Skeletal muscle satellite cell (primary cell): ENCODE measurements at regions not wholly inside any gene's neighbourhood (a gene's known extent, or its start where the extent isn't known, plus 50 kb on each side); places are given as distances from the start of the nearest gene placed in this dataset.

ENCODE experiments used
- H3K27me3 ChIP-seq: 2 replicates; pipeline ENCODE4 v1.7.0; 2013; ENCODE audit warnings: low read length; ENCODE audit not compliant: control insufficient read depth, insufficient read depth
- H3K36me3 ChIP-seq: 2 replicates; pipeline ENCODE4 v1.7.0; 2013; ENCODE audit warnings: mild to moderate bottlenecking, control low read depth, low read length; ENCODE audit not compliant: insufficient read depth
- H3K4me1 ChIP-seq: 2 replicates; pipeline ENCODE4 v1.7.0; 2013; ENCODE audit warnings: low read length; ENCODE audit not compliant: control insufficient read depth, insufficient read depth
- H3K4me2 ChIP-seq: 2 replicates; pipeline ENCODE4 v1.7.0; 2013; ENCODE audit warnings: mild to moderate bottlenecking, low read length
- H3K4me3 ChIP-seq: 2 replicates; pipeline ENCODE4 v1.7.0; 2013; ENCODE audit warnings: low read length
- H3K9ac ChIP-seq: 2 replicates; pipeline ENCODE4 v1.7.0; 2013; ENCODE audit warnings: mild to moderate bottlenecking, low read depth, low read length, moderate library complexity
- H3K9me3 ChIP-seq: replicated peaks from 2 replicates; pipeline ENCODE4 v1.7.0; 2013; ENCODE audit warnings: mild to moderate bottlenecking, control low read depth, low read length

DNA sequence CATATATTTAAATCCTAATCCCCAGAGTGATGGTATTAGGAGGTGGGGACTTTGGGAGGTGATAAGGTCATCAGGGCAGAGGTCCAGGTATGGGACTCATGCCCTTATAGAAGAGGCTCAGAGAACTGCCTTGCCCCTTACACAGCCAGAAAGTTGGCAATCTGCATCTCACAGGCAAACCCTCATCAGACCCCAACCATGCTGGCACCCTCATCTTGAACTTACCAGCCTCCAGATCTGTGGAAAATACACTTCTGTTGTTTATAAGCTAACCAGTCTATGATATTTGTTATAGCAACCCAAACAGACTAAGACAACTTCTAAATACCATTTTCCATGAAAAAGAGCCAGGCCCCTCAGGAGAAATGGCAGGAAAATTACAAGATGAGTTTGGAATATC, 69.3 kb upstream of the PRDX6 start:
- no peaks in the 10 kb centered on the region for H3K36me3 ChIP-seq
- no peaks in the 10 kb centered on the region for H3K9me3 ChIP-seq
- H3K27me3 ChIP-seq = no peaks in the 10 kb centered on the region
- H3K4me3 ChIP-seq = no peak overlapping the region
- H3K4me2 ChIP-seq = no peak overlapping the region
- H3K4me1 ChIP-seq = peaks cover 30% of the 10 kb centered on the region
- no peak overlapping the region for H3K9ac ChIP-seq

DNA sequence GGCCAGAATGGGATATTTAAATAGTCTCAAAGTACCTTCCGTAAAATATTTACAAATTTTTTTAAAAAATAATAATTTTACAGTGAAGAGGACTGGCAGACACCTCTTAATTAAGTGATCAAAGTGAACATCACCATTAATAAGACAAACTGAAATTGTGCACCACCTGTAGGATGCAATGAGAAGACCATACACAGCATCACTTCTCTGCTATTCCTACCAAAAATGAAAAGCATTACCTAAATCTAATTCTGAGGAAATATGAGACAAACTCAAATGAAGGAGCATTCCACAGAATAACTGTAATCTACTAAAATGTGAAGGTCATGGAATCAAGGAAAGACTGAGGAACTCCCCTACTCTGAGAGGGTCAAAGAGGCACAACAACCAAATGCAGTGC, 68.2 kb upstream of the PRDX6 start:
- peaks cover 30% of the 10 kb centered on the region for H3K4me1 ChIP-seq
- H3K4me2 ChIP-seq = no peak overlapping the region
- H3K4me3 ChIP-seq = no peak overlapping the region
- no peaks in the 10 kb centered on the region for H3K36me3 ChIP-seq
- H3K27me3 ChIP-seq = no peaks in the 10 kb centered on the region
- H3K9me3 ChIP-seq = no peaks in the 10 kb centered on the region
- no peak overlapping the region for H3K9ac ChIP-seq

DNA sequence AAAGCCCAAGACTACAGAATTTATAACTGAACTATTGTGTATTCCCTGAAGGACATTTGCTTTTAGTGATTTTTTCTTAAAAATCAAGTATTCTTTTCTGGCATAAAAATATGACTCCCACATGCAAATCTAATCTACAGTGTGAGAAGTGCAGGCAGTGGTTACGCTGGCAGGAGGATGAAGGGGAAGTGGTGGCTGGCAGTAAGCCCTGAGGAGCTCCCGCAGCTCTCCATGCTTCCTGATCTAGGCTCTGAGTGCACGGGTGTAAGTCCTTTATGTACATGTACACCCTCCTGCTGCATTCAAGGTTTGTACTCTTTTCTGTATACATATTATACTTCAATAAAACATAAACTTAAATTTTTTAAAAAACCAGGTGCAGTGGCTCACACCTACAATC, 67.5 kb upstream of the PRDX6 start:
- no peaks in the 10 kb centered on the region for H3K36me3 ChIP-seq
- no peak overlapping the region for H3K4me3 ChIP-seq
- H3K4me2 ChIP-seq = no peak overlapping the region
- no peak overlapping the region for H3K9ac ChIP-seq
- H3K9me3 ChIP-seq = no peaks in the 10 kb centered on the region
- H3K27me3 ChIP-seq = no peaks in the 10 kb centered on the region
- peaks cover 30% of the 10 kb centered on the region for H3K4me1 ChIP-seq

DNA sequence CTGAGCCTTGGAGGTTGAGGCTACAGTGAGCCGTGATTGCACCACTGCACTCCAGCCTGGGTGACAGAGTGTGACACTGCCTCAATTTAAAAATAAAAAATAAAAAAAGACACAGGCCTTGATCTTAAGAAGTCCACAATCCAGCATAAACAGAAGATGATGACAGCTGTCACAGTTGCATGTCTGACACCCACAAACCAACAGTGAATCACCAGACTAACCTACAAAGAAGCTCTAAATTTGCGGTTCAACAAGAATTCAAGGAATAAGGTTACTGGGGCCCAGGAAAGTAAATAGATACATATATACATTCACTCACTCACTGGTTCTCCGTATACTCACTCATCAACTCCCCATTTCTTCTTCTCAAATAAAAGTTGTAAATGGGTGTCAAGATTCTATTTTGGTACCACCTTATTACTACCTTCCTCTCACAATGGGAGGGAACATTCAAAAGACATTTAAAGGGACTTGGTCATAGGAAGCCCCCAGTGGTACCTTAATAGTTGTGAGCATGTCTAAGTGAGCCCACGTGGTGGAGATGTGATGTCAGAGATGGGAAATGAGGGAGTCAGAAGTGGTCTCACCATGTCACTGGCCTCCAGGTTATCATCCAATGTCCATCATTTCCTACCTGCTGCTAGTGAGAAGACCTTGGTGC, 66.9 kb upstream of the PRDX6 start:
- Histone ChIP-seq H3K4me3 (no peak overlapping the region), H3K36me3 (no peaks in the 10 kb centered on the region), H3K27me3 (no peaks in the 10 kb centered on the region), H3K9me3 (no peaks in the 10 kb centered on the region), H3K4me2 (no peak overlapping the region), H3K9ac (no peak overlapping the region), H3K4me1 (peaks cover 28% of the 10 kb centered on the region)

DNA sequence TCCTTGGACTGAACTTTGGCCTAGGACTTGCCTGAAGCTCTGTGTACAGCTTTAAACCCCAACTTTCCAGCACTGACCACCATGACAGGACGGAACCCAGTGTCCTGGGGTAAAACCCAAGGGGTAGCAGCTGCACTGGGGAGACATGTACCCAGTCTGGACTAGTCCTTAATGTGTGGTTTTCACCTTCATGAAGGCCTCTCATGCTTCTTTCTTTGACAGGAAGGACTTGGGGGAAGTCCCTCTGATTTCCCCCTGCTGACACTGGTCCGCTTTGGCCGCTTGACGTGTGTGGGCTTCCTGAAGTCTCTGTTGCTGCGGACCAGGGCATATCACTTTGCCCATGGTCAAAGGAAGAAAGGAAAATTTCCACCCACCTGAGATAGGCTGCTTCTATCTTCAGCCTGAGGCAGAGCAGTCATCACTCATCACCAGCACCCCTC, 66.3 kb upstream of the PRDX6 start:
- Histone ChIP-seq H3K36me3 (peaks cover under 1% of the 10 kb centered on the region), H3K4me1 (peaks cover 23% of the 10 kb centered on the region), H3K9ac (no peak overlapping the region), H3K27me3 (no peaks in the 10 kb centered on the region), H3K9me3 (no peaks in the 10 kb centered on the region), H3K4me2 (no peak overlapping the region), H3K4me3 (no peak overlapping the region)

DNA sequence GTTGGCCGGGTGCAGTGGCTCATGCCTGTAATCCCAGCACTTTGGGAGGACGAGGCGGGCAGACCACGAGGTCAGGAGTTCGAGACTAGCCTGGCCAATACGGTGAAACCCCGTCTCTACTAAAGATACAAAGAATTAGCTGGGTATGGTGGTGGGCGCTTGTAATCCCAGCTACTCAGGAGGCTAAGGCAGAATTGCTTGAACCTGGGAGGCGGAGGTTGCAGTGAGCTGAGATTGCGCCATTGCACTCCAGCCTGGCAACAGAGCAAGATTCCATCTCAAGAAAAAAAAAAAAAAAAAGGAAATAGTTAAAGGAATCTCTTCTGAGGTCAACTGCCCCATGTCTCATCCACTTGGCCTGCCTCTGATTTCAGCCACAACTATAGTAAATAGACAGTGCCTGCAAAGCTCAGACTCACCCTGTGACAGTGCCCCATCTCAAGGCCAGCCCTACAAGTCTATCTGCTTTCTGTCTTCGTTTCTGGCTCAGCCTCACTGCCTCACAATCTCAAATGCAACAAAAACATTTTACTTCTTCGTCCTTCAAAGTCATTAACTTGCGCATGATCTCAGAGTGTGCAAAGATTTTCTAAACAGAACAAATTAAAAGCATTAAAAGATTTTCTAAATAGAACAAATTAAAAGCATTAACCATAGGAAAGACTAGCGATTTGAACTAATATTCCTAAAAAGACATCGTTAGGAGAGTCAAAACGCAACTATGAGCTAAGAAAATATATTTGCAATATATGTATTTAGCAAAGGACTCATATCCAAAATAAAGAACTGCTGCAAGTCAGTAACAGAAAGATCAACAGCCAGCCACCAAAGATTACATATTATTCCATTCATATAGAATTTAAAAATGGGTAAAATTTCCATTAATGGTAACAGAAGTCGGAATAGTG, 65.0 kb upstream of the PRDX6 start:
- Histone ChIP-seq H3K4me1 (peaks cover 20% of the 10 kb centered on the region), H3K27me3 (no peaks in the 10 kb centered on the region)

DNA sequence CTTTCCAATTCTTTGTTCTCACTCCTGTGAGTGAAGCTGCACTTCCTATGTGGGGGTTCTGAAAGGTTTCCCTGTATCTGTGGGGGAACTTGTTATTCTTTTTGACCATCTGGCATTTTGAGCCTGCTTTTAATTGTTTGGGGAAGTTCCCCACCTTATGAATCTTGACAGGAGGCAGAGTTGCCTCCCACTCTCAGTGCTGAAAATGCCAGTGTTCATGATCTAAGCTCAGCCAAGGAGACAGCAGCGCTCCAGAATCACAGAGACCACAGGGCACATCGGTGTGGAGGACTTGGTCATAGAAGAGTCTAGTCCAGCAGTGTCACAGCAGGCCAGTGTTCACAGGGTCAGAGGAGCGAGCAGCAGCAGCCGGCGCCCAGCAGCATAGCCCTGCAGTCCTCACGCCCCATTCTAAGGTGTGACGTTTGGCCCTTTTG, 63.8 kb upstream of the PRDX6 start:
- Histone ChIP-seq H3K4me3 (no peak overlapping the region), H3K36me3 (peaks cover 4% of the 10 kb centered on the region), H3K27me3 (no peaks in the 10 kb centered on the region), H3K4me1 (peaks cover 20% of the 10 kb centered on the region), H3K9me3 (no peaks in the 10 kb centered on the region), H3K9ac (no peak overlapping the region), H3K4me2 (no peak overlapping the region)

More for the DNA sequence above, 65.0 kb upstream of the PRDX6 start:
- Histone ChIP-seq H3K9ac (no peak overlapping the region), H3K4me2 (no peak overlapping the region), H3K9me3 (no peaks in the 10 kb centered on the region), H3K4me3 (no peak overlapping the region), H3K36me3 (peaks cover 4% of the 10 kb centered on the region)

- H3K9ac ChIP-seq = no peak overlapping the region
- no peak overlapping the region for H3K4me3 ChIP-seq
- no peak overlapping the region for H3K4me2 ChIP-seq
- peaks cover 4% of the 10 kb centered on the region for H3K36me3 ChIP-seq
- H3K27me3 ChIP-seq = no peaks in the 10 kb centered on the region
- H3K4me1 ChIP-seq = peaks cover 17% of the 10 kb centered on the region
- no peaks in the 10 kb centered on the region for H3K9me3 ChIP-seq
Measured at GRCh38 chr1:173414136-173414535, 63.0 kb upstream of the PRDX6 start.

GRCh38 chr1:173414539-173415226, 62.5 kb upstream of the PRDX6 start:
- no peak overlapping the region for H3K9ac ChIP-seq
- peaks cover 12% of the 10 kb centered on the region for H3K4me1 ChIP-seq
- no peaks in the 10 kb centered on the region for H3K27me3 ChIP-seq
- H3K4me3 ChIP-seq = no peak overlapping the region
- H3K9me3 ChIP-seq = no peaks in the 10 kb centered on the region
- no peak overlapping the region for H3K4me2 ChIP-seq
- peaks cover 4% of the 10 kb centered on the region for H3K36me3 ChIP-seq

DNA sequence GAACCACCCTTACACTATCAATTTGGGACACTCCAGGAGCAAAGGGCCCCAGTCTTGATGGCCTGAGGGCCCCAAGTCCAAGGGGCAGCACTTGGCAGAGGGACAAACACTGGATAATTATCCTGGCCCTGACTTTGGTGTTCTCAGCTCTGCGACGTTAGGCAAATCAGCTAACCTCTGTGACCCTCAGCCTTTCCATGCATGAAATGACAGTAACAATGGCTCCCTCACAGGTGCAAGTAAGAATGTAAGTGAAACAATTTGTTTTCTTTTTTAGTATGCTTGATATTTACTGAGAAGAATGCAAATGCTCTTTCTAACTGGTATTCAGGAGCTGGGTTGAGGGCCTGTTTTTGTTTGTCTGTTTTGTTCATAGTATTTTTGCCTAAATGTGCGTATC, 61.6 kb upstream of the PRDX6 start:
- Histone ChIP-seq H3K4me2 (no peak overlapping the region), H3K4me1 (peaks cover 7% of the 10 kb centered on the region), H3K27me3 (no peaks in the 10 kb centered on the region), H3K36me3 (peaks cover 4% of the 10 kb centered on the region), H3K9ac (no peak overlapping the region), H3K9me3 (no peaks in the 10 kb centered on the region), H3K4me3 (no peak overlapping the region)

DNA sequence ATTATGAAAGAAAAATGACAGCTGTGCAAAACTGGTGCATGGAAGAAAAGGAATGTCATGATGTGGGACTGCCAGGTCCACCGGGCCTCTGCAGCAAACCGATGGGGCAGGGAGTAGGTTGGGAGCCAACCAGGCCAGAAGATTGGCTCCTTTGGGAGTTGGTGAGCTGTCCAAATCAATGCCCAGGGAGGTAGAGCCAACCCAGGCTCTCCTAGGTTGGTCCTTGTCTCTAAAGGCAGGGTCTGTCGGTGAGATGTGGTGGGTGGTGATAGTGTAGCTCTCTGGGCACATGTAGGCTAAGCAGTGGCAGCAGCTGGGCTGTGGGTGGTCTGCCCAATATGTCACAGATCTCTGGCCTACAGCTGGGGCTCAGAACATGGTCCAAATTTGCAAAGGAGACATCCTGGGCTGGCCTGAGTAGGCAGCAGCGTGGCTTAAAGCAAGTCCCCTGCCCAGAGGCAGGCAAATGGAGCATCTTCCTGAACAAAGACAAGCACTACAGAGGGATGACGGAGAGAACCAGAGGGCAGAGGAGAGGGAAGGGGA, 61.2 kb upstream of the PRDX6 start:
- H3K4me3 ChIP-seq = no peak overlapping the region
- no peaks in the 10 kb centered on the region for H3K9me3 ChIP-seq
- H3K27me3 ChIP-seq = no peaks in the 10 kb centered on the region
- peaks cover 4% of the 10 kb centered on the region for H3K36me3 ChIP-seq
- no peak overlapping the region for H3K9ac ChIP-seq
- H3K4me2 ChIP-seq = no peak overlapping the region
- peaks cover 7% of the 10 kb centered on the region for H3K4me1 ChIP-seq
